Osteoblast (primary cell): ENCODE measurements at regions not wholly inside any gene's neighbourhood (a gene's known extent, or its start where the extent isn't known, plus 50 kb on each side); places are given as distances from the start of the nearest gene placed in this dataset.

ENCODE experiments used
- DNase-seq: peaks from one replicate; pipeline ENCODE4 v3.0.0; 2011; ENCODE audit warnings: low spot score, mixed read lengths; ENCODE audit not compliant: insufficient read length; ENCODE audit errors: missing footprints
- H2AFZ ChIP-seq: 2 replicates; pipeline ENCODE4 v1.6.0; 2011; ENCODE audit warnings: mild to moderate bottlenecking, low read length
- H3K27ac ChIP-seq: 2 replicates; pipeline ENCODE4 v1.5.1; 2011; ENCODE audit warnings: mild to moderate bottlenecking, low read depth, low read length, moderate library complexity
- H3K27me3 ChIP-seq: 2 replicates; pipeline ENCODE4 v1.6.0; 2012; ENCODE audit warnings: mild to moderate bottlenecking, control low read depth, inconsistent platforms, low read length, moderate library complexity; ENCODE audit not compliant: insufficient read depth
- H3K36me3 ChIP-seq: 2 replicates; pipeline ENCODE4 v1.5.1; 2011; ENCODE audit warnings: mild to moderate bottlenecking, low read length, control low read depth, moderate library complexity; ENCODE audit not compliant: insufficient read depth
- H3K4me1 ChIP-seq: 2 replicates; pipeline ENCODE4 v1.5.1; 2011; ENCODE audit warnings: mild to moderate bottlenecking, low read length, control low read depth, moderate library complexity; ENCODE audit not compliant: insufficient read depth
- H3K4me2 ChIP-seq: 2 replicates; pipeline ENCODE4 v1.6.0; 2011; ENCODE audit warnings: mild to moderate bottlenecking, low read length; ENCODE audit not compliant: insufficient read depth
- H3K4me3 ChIP-seq: fragments of 200-600 bp; sonication (generic); 3 replicates; pipeline ENCODE4 v1.5.1; 2012; ENCODE audit warnings: mild to moderate bottlenecking, low read length, inconsistent platforms; ENCODE audit not compliant: insufficient read depth
- H3K79me2 ChIP-seq: 2 replicates; pipeline ENCODE4 v1.6.0; 2012; ENCODE audit warnings: mild to moderate bottlenecking, low read length, control low read depth, inconsistent platforms; ENCODE audit not compliant: insufficient read depth
- H3K9me3 ChIP-seq: 2 replicates; pipeline ENCODE4 v1.5.1; 2011; ENCODE audit warnings: low read depth, low read length, control low read depth
- H4K20me1 ChIP-seq: 2 replicates; pipeline ENCODE4 v1.6.0; 2012; ENCODE audit warnings: mild to moderate bottlenecking, low read length, control low read depth; ENCODE audit not compliant: insufficient read depth
- CTCF ChIP-seq: IDR thresholded peaks from 2 replicates; pipeline ENCODE4 v1.5.1; 2011; ENCODE audit warnings: mild to moderate bottlenecking, low read depth, low read length, moderate library complexity; ENCODE audit errors: extremely low read depth

GRCh38 chr7:106573738-106574137 lies 87.2 kb downstream of the CCDC71L start:
- Histone ChIP-seq H3K79me2 (no peaks in the 10 kb centered on the region), H3K9me3 (no peaks in the 10 kb centered on the region), H2AFZ (no peak overlapping the region), H3K4me3 (no peak overlapping the region), H3K27me3 (no peaks in the 10 kb centered on the region), H3K36me3 (no peaks in the 10 kb centered on the region), H3K4me1 (peaks cover 4% of the 10 kb centered on the region), H3K4me2 (no peak overlapping the region), H4K20me1 (no peaks in the 10 kb centered on the region), H3K27ac (no peak overlapping the region)
- no peak for TF ChIP-seq CTCF
- no peak for DNase-seq

- Histone ChIP-seq H4K20me1 (no peaks in the 10 kb centered on the region), H3K27me3 (no peaks in the 10 kb centered on the region), H3K4me2 (no peak overlapping the region), H2AFZ (no peak overlapping the region), H3K9me3 (no peaks in the 10 kb centered on the region), H3K79me2 (no peaks in the 10 kb centered on the region), H3K4me3 (no peak overlapping the region), H3K36me3 (no peaks in the 10 kb centered on the region), H3K27ac (no peak overlapping the region), H3K4me1 (peaks cover 6% of the 10 kb centered on the region)
- TF ChIP-seq CTCF = no peak
- DNase-seq = no peak
Measured at GRCh38 chr7:106573125-106573663, 87.8 kb downstream of the CCDC71L start.

- Histone ChIP-seq H3K9me3 (no peaks in the 10 kb centered on the region), H3K4me2 (no peak overlapping the region), H3K36me3 (no peaks in the 10 kb centered on the region), H3K79me2 (no peaks in the 10 kb centered on the region), H2AFZ (no peak overlapping the region), H4K20me1 (no peaks in the 10 kb centered on the region), H3K27me3 (no peaks in the 10 kb centered on the region), H3K4me1 (peaks cover 6% of the 10 kb centered on the region), H3K4me3 (no peak overlapping the region), H3K27ac (no peak overlapping the region)
- DNase-seq = no peak
- TF ChIP-seq CTCF = no peak
Measured at GRCh38 chr7:106572394-106573124, 88.4 kb downstream of the CCDC71L start.

- H3K9me3 ChIP-seq = no peaks in the 10 kb centered on the region
- TF ChIP-seq CTCF = no peak
Measured at GRCh38 chr7:106571563-106571962, 89.4 kb downstream of the CCDC71L start.

More at GRCh38 chr7:106571563-106571962, 89.4 kb downstream of the CCDC71L start:
- no peaks in the 10 kb centered on the region for H3K79me2 ChIP-seq
- no peak overlapping the region for H3K27ac ChIP-seq
- no peak for DNase-seq
- no peaks in the 10 kb centered on the region for H3K27me3 ChIP-seq
- H3K4me2 ChIP-seq = no peak overlapping the region
- H2AFZ ChIP-seq = no peak overlapping the region
- H3K4me1 ChIP-seq = peaks cover 6% of the 10 kb centered on the region
- H3K36me3 ChIP-seq = no peaks in the 10 kb centered on the region
- no peak overlapping the region for H3K4me3 ChIP-seq
- H4K20me1 ChIP-seq = no peaks in the 10 kb centered on the region
